Suprapubic skin (tissue), 4 donors: ENCODE measurements at regions not wholly inside any gene's neighbourhood (a gene's known extent, or its start where the extent isn't known, plus 50 kb on each side); places are given as distances from the start of the nearest gene placed in this dataset.

Experiments used
- EP300 ChIP-seq: sonication (generic); formaldehyde crosslinking; IDR thresholded peaks from one replicate; pipeline ENCODE4 v1.6.1; 2017; ENCODE audit warnings: antibody characterized with exemption
- POLR2AphosphoS5 ChIP-seq, 3 donors: sonication (generic); formaldehyde crosslinking; IDR thresholded peaks; one replicate each; pipeline ENCODE4 v1.6.1; 2017; ENCODE audit warnings: antibody characterized with exemption in 3 of 3
- TF ChIP-seq, protein P1 (sequence below), 2 donors: fragments of 200-600 bp in 1 of 2; fragments of 450-650 bp in 1 of 2; sonication (generic) in 1 of 2; IDR thresholded peaks; one replicate each; pipeline ENCODE4 v1.5.1; 2016 to 2019; ENCODE audit warnings: antibody characterized with exemption in 2 of 2, mild to moderate bottlenecking in 1 of 2, moderate library complexity in 1 of 2

DNA sequence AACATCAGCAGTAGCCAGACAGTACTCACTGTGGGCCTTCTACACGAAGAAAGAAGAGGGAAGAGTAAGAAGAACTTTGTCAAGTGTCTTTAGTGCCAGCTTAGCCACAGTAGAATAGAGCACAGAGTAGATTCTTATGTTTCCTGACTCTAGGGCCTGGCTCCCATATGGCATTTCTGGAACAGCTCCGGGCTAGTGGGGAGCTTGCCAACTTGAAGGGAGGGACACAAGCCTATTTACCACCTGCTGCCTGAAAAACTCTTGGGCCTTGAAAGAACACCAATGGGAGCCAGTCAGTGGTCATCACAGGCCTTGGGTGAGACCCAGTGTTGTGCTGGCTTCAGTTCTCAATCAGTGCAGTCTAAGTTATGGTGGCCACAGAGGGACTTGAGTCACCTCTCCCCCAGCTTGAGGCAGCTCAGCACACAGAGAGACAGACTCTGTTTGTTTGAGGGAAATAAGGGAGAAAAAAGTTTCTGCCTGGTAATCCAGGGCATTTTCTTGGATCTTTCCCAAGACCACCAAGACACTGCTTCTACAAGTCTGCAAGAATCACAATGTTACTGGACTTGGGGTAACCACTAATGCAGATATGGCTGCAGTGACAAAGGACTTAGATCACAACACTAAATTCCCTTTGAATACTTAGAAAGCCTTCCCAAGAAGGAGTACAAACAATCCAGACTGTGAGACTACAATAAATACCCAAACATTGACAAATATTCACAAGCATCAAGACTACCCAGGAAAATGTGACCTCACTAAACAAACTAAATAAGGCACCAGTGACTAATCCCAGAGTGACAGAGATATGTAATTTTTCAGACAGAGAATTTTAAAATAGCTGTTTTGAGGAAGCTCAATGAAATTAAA is 261.0 kb upstream of the NDST3 start:
- TF ChIP-seq, protein P1, sequence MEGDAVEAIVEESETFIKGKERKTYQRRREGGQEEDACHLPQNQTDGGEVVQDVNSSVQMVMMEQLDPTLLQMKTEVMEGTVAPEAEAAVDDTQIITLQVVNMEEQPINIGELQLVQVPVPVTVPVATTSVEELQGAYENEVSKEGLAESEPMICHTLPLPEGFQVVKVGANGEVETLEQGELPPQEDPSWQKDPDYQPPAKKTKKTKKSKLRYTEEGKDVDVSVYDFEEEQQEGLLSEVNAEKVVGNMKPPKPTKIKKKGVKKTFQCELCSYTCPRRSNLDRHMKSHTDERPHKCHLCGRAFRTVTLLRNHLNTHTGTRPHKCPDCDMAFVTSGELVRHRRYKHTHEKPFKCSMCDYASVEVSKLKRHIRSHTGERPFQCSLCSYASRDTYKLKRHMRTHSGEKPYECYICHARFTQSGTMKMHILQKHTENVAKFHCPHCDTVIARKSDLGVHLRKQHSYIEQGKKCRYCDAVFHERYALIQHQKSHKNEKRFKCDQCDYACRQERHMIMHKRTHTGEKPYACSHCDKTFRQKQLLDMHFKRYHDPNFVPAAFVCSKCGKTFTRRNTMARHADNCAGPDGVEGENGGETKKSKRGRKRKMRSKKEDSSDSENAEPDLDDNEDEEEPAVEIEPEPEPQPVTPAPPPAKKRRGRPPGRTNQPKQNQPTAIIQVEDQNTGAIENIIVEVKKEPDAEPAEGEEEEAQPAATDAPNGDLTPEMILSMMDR (IDR thresholded peaks at IDR 0.05), result no peak
- TF ChIP-seq POLR2AphosphoS5 (IDR thresholded peaks at IDR 0.05) (no peak), EP300 (no peak)
